K562 (cell line): ENCODE measurements at regions not wholly inside any gene's neighbourhood (a gene's known extent, or its start where the extent isn't known, plus 50 kb on each side); places are given as distances from the start of the nearest gene placed in this dataset.

ENCODE experiments used
- ATAC-seq: fragments of 200-7000 bp; cut with Tn5 transposase; 3 replicates; pipeline ENCODE4 v1.9.1; 2020; ENCODE audit warnings: moderate library complexity
- BruUV-seq: library from RNA; stranded (reverse); fragments of 400-500 nt; replicated peaks from 2 replicates; lab custom pipeline; 2021; lab: Mats Ljungman, UMichigan
- CTCF ChIA-PET: fragments of 300-600 bp; formaldehyde crosslinking; extraction: SDS; loops from one replicate; lab custom pipeline; 2021; ENCODE audit warnings: low intra/inter-chr PET ratio; lab: Yijun Ruan, JAX
- POLR2A ChIA-PET: fragments of 300-600, 350-650 bp; sonication (Branson Sonifier 250); formaldehyde crosslinking; extraction: SDS; loops from one replicate; lab custom pipeline; 2021; ENCODE audit warnings: antibody characterized with exemption, inconsistent platforms; lab: Yijun Ruan, JAX
- DNase-seq, 4 experiments: peaks; one replicate each; pipeline versions ENCODE4 v3.0.0 to v3.0.0-alpha.2; 2011 to 2018; ENCODE audit warnings: low spot score in 3 of 4, mixed read lengths in 3 of 4; ENCODE audit errors: extremely low read depth in 1 of 4
- FAIRE-seq: peaks from 2 replicates; lab custom pipeline; 2011; peaks lifted over from hg19 to GRCh38; lab: Jason Lieb, UNC
- H2AFZ ChIP-seq: 2 replicates; pipeline ENCODE4 v1.6.0; 2011; ENCODE audit warnings: low read depth, low read length, control low read depth, inconsistent platforms
- H3K27ac ChIP-seq: fragments of 200-600 bp; 3 replicates; pipeline ENCODE4 v1.8.0; 2011; ENCODE audit warnings: low read depth, mild to moderate bottlenecking, control low read depth, inconsistent platforms, low read length, moderate library complexity, mixed read lengths; ENCODE audit errors: extremely low read depth
- H3K27me3 ChIP-seq, 2 experiments: fragments of 300-600 bp in 1 of 2; 2 replicates in 1 of 2; 3 replicates in 1 of 2; pipeline versions ENCODE4 v1.6.0 to v1.8.0; 2011; ENCODE audit warnings: inconsistent platforms in 2 of 2, low read length in 2 of 2, mild to moderate bottlenecking in 1 of 2, mixed read lengths in 1 of 2, moderate library complexity in 1 of 2; ENCODE audit not compliant: control insufficient read depth in 2 of 2, insufficient read depth in 2 of 2
- H3K36me3 ChIP-seq: fragments of 300-600 bp; 3 replicates; pipeline ENCODE4 v1.8.0; 2011; ENCODE audit warnings: mild to moderate bottlenecking, low read length, inconsistent platforms; ENCODE audit not compliant: control insufficient read depth, insufficient read depth
- H3K4me1 ChIP-seq, 2 experiments: fragments of 200-600 bp in 1 of 2; replicated peaks in 1 of 2; 2 replicates in 1 of 2; 3 replicates in 1 of 2; pipeline versions ENCODE4 v1.5.1 to v1.8.0; 2011; ENCODE audit warnings: inconsistent platforms in 2 of 2, low read length in 2 of 2, mild to moderate bottlenecking in 1 of 2, mixed read lengths in 1 of 2, moderate library complexity in 1 of 2; ENCODE audit not compliant: control insufficient read depth in 2 of 2, insufficient read depth in 2 of 2
- H3K4me2 ChIP-seq: 2 replicates; pipeline ENCODE4 v1.6.1; 2011; ENCODE audit warnings: low read length, control low read depth, inconsistent platforms, mixed read lengths; ENCODE audit not compliant: insufficient read depth
- H3K4me3 ChIP-seq: fragments of 200-600 bp; sonication (generic), shearing (Covaris generic); 2 replicates; pipeline ENCODE4 v1.5.1; 2016; ENCODE audit warnings: control low read depth, inconsistent platforms
- H3K79me2 ChIP-seq: fragments of 200-600 bp; 3 replicates; pipeline ENCODE4 v1.8.0; 2011; ENCODE audit warnings: low read length, inconsistent platforms; ENCODE audit not compliant: control insufficient read depth, insufficient read depth
- H3K9ac ChIP-seq, 2 experiments: 2 replicates each; pipeline versions ENCODE4 v1.6.0 to v1.6.1; 2011; ENCODE audit warnings: low read depth in 2 of 2, low read length in 2 of 2, control low read depth in 1 of 2, inconsistent platforms in 1 of 2, mild to moderate bottlenecking in 1 of 2, mixed read lengths in 1 of 2; ENCODE audit not compliant: insufficient read depth in 1 of 2
- H3K9me1 ChIP-seq: one replicate; pipeline ENCODE4 v1.6.0; 2011; ENCODE audit warnings: inconsistent platforms, mild to moderate bottlenecking, low read length, moderate library complexity; ENCODE audit not compliant: control insufficient read depth, insufficient read depth
- H3K9me3 ChIP-seq: replicated peaks from 2 replicates; pipeline ENCODE4 v1.5.1; 2011; ENCODE audit warnings: low read depth, low read length, inconsistent platforms; ENCODE audit not compliant: control insufficient read depth, insufficient read depth
- H4K20me1 ChIP-seq: replicated peaks from 2 replicates; pipeline ENCODE4 v1.6.1; 2011; ENCODE audit warnings: low read length, inconsistent platforms, mixed read lengths; ENCODE audit not compliant: control insufficient read depth, insufficient read depth
- POLR2A ChIP-seq: fragments of 450-650 bp; conservative IDR thresholded peaks from 2 replicates; pipeline ENCODE4 v1.6.1; 2016
- TRIM24 ChIP-seq, 2 experiments: fragments of 450-650 bp; IDR thresholded peaks; 2 replicates each; pipeline ENCODE4 v1.6.1; 2016
- ZNF311 ChIP-seq: fragments of 250-450 bp; sonication (Bioruptor Pico); IDR thresholded peaks from 2 replicates; pipeline ENCODE4 v1.4.0; 2020; ENCODE audit warnings: mild to moderate bottlenecking, moderate library complexity
- ZNF431 ChIP-seq: sonication (generic); formaldehyde crosslinking; IDR thresholded peaks from 2 replicates; pipeline ENCODE4 v1.8.0; 2022; ENCODE audit warnings: mild to moderate bottlenecking, missing genetic modification reagents
- WGBS: fragments of 100-300 bp; shearing (Covaris generic); methylation state at CpG from one replicate; pipeline ENCODE4 v1.1.6; 2016; ENCODE audit warnings: low coverage, mixed read lengths; ENCODE audit not compliant: insufficient coverage; ENCODE audit errors: missing lambda C conversion rate; 5-methylcytosine and 5-hydroxymethylcytosine counted together
- in situ Hi-C: fragments of 300-500 bp; cut with MboI; formaldehyde crosslinking; loops from 4 replicates; pipeline ENCODE4 v1.15.0; 2018; ENCODE audit warnings: inconsistent platforms, mixed read lengths
- intact Hi-C: fragments of 100-400 bp; cut with micrococcal nuclease; formaldehyde crosslinking; loops from 2 replicates; pipeline ENCODE4 v1.14.2; 2022
- TF ChIP-seq, protein P1 (sequence below): fragments of 200-800 bp; sonication (Bioruptor generic); IDR thresholded peaks from 2 replicates; pipeline ENCODE4 v1.6.1; 2017; ENCODE audit warnings: missing genetic modification characterization, missing compliant biosample characterization

GRCh38 chr9:17068671-17069070 lies 66.2 kb upstream of the CNTLN start:
- no peaks in the 10 kb centered on the region for H3K27me3 ChIP-seq
- no peaks in the 10 kb centered on the region for H3K4me1 ChIP-seq
- no peak overlapping the region for H3K4me3 ChIP-seq
- no peaks in the 10 kb centered on the region for H3K9me1 ChIP-seq
- no peaks in the 10 kb centered on the region for H3K36me3 ChIP-seq
- CTCF ChIA-PET, result no interaction called here
- no peak overlapping the region for H3K9ac ChIP-seq
- no peak for DNase-seq
- intact Hi-C loops (no loop called here), in situ Hi-C loops (no loop called here)
- TF ChIP-seq POLR2A, result no peak
- no peak for TF ChIP-seq ZNF431 (CRISPR knock-in tag)
- TF ChIP-seq ZNF311, result no peak
- TF ChIP-seq, protein P1, sequence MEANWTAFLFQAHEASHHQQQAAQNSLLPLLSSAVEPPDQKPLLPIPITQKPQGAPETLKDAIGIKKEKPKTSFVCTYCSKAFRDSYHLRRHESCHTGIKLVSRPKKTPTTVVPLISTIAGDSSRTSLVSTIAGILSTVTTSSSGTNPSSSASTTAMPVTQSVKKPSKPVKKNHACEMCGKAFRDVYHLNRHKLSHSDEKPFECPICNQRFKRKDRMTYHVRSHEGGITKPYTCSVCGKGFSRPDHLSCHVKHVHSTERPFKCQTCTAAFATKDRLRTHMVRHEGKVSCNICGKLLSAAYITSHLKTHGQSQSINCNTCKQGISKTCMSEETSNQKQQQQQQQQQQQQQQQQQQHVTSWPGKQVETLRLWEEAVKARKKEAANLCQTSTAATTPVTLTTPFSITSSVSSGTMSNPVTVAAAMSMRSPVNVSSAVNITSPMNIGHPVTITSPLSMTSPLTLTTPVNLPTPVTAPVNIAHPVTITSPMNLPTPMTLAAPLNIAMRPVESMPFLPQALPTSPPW (CRISPR knock-in tag), result no peak
- H3K79me2 ChIP-seq, result no peaks in the 10 kb centered on the region
- H3K4me2 ChIP-seq, result no peak overlapping the region
- ATAC-seq, result no peak
- no peak overlapping the region for H2AFZ ChIP-seq
- 0% methylated on average over 3 of the region's 3 CpGs for WGBS
- FAIRE-seq, result no peak
- H3K27ac ChIP-seq, result no peak overlapping the region
- BruUV-seq, result no TSS peak
- POLR2A ChIA-PET, result no interaction called here
- H3K9me3 ChIP-seq, result no peaks in the 10 kb centered on the region
- no peaks in the 10 kb centered on the region for H4K20me1 ChIP-seq

GRCh38 chr9:17065062-17065461 lies 69.8 kb upstream of the CNTLN start:
- Histone ChIP-seq H4K20me1 (no peaks in the 10 kb centered on the region), H3K79me2 (no peaks in the 10 kb centered on the region), H3K27me3 (no peaks in the 10 kb centered on the region), H3K27ac (no peak overlapping the region), H3K9me1 (no peaks in the 10 kb centered on the region), H3K4me1 (no peaks in the 10 kb centered on the region), H3K9me3 (no peaks in the 10 kb centered on the region), H3K9ac (no peak overlapping the region), H3K36me3 (no peaks in the 10 kb centered on the region), H3K4me3 (no peak overlapping the region), H3K4me2 (no peak overlapping the region), H2AFZ (no peak overlapping the region)
- DNase-seq, result no peak
- no peak for TF ChIP-seq TRIM24 (IDR thresholded peaks at IDR 0.05)
- intact Hi-C loops, result no loop called here
- in situ Hi-C loops, result no loop called here
- POLR2A ChIA-PET, result no interaction called here
- CTCF ChIA-PET, result no interaction called here
- BruUV-seq, result no TSS peak
- whole genome bisulfite sequencing, result 0% methylated on average over 1 of the region's 1 CpG
- FAIRE-seq, result no peak
- ATAC-seq, result no peak
